Renal pelvis (tissue), 1 donor: ENCODE measurements at regions not wholly inside any gene's neighbourhood (a gene's known extent, or its start where the extent isn't known, plus 50 kb on each side); places are given as distances from the start of the nearest gene placed in this dataset.
A peak's percentile ranks its signal among the peaks of the same experiment; 100 is the strongest.
"Not testable (repeated sequence)": the region's sequence is repeated elsewhere in the genome, so short reads cannot be mapped to it uniquely, and the experiment has no call there.

Experiments
- DNase-seq: peaks from one replicate; pipeline ENCODE4 v3.0.0-alpha.2; 2013

GRCh38 chr4:151459375-151459774 is 50.4 kb downstream of the FHIP1A start:
- peak; percentile 11 for DNase-seq

GRCh38 chr4:151460434-151460833 is 51.5 kb downstream of the FHIP1A start:
- DNase-seq, result no peak

GRCh38 chr4:151462554-151462953 is 53.6 kb downstream of the FHIP1A start:
- no peak for DNase-seq

GRCh38 chr4:151468715-151469696 is 60.0 kb downstream of the FHIP1A start:
- no peak for DNase-seq

- DNase-seq, result no peak
Measured at GRCh38 chr4:151469970-151470369, 61.0 kb downstream of the FHIP1A start.

- no peak for DNase-seq
Measured at GRCh38 chr4:151471728-151472127, 62.8 kb downstream of the FHIP1A start.

- DNase-seq, result no peak
Measured at GRCh38 chr4:151472297-151472696, 63.3 kb downstream of the FHIP1A start.

GRCh38 chr4:151472711-151473110 is 63.7 kb downstream of the FHIP1A start:
- DNase-seq, result no peak

- DNase-seq, result no peak
Measured at GRCh38 chr4:151473521-151474097, 64.6 kb downstream of the FHIP1A start.

GRCh38 chr4:151475035-151475714 is 66.2 kb downstream of the FHIP1A start:
- DNase-seq, result no peak

GRCh38 chr4:151481813-151482212 is 72.8 kb downstream of the FHIP1A start:
- no peak for DNase-seq

GRCh38 chr4:151484396-151485102 is 75.6 kb downstream of the FHIP1A start:
- no peak for DNase-seq

- no peak for DNase-seq
Measured at GRCh38 chr4:151485541-151486131, 76.7 kb downstream of the FHIP1A start.

- no peak for DNase-seq
Measured at GRCh38 chr4:151486168-151486567, 77.2 kb downstream of the FHIP1A start.

- no peak for DNase-seq
Measured at GRCh38 chr4:151488968-151489367, 80.0 kb downstream of the FHIP1A start.

- no peak for DNase-seq
Measured at GRCh38 chr4:151489462-151490203, 80.7 kb downstream of the FHIP1A start.

GRCh38 chr4:151495612-151496011 is 86.6 kb downstream of the FHIP1A start:
- not testable (repeated sequence) for DNase-seq

- not testable (repeated sequence) for DNase-seq
Measured at GRCh38 chr4:151511548-151511947, 102.6 kb downstream of the FHIP1A start.

GRCh38 chr4:151517896-151518295 is 108.9 kb downstream of the FHIP1A start:
- no peak for DNase-seq

GRCh38 chr4:151518359-151518758 is 109.4 kb downstream of the FHIP1A start:
- no peak for DNase-seq
